Fibroblast of the aortic adventitia (primary cell): ENCODE measurements at regions not wholly inside any gene's neighbourhood (a gene's known extent, or its start where the extent isn't known, plus 50 kb on each side); places are given as distances from the start of the nearest gene placed in this dataset.
A peak's percentile ranks its signal among the peaks of the same experiment; 100 is the strongest.
"Not testable (repeated sequence)": the region's sequence is repeated elsewhere in the genome, so short reads cannot be mapped to it uniquely, and the experiment has no call there.

Source experiments
- DNase-seq: peaks from one replicate; pipeline ENCODE4 v3.0.0-alpha.2; 2010; ENCODE audit warnings: low read depth
- H3K4me3 ChIP-seq: 2 replicates; pipeline ENCODE4 v1.5.1; 2011; ENCODE audit warnings: low read depth, mild to moderate bottlenecking, control low read depth, low read length, moderate library complexity
- CTCF ChIP-seq: IDR thresholded peaks from 2 replicates; pipeline ENCODE4 v1.5.1; 2011; ENCODE audit warnings: mild to moderate bottlenecking, low read length, control low read depth, inconsistent platforms; ENCODE audit not compliant: insufficient read depth

DNA sequence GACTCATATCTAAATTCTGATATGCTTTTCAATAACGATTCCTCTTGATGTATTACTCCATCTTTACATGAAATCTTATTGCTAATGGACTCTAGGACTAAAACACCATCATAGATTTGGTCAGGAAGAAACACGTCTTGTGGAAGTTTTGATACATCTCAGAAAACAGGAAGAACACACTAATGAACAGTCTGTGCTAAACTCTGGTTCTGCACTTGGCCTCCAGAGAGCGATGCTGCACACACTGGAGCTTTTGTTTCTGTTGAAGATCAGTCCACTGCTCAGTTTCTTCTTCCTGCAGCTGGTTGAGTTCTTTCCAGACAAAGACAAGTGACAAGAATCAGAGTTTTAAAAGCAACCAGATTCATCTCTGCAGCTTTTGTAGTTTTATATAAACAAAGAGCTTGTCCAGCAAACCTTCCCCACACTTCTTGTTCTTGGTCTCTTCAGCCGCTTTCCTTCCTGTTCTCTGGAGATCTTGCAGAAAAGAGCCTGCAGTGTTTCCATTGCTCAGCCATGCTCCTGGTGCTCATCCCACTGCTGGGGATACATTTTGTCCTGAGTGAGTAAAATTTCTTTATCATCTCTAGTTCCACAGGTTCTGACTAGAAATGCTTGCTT lies 229.1 kb upstream of the OR4E1 start:
- peak; percentile 12 for TF ChIP-seq CTCF
- no peak for DNase-seq

DNA sequence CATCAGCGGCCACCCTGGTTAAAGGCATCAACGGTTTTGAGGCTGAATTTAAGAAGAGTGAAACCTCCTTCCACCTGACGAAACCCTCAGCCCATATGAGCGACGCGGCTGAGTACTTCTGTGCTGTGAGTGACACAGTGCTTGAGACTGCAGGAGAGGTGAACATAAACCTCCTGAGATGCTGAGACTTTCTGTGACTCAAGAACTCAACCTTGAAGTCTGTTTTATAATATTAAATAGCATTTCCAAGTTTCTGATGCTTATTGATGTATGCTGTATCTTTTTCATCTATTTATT lies 221.2 kb upstream of the OR4E1 start:
- H3K4me3 ChIP-seq, DNase-seq: not testable (repeated sequence)

More for the DNA sequence above, 229.1 kb upstream of the OR4E1 start:
- no peak overlapping the region for H3K4me3 ChIP-seq

- H3K4me3 ChIP-seq: no peak overlapping the region
- DNase-seq: no peak
- TF ChIP-seq CTCF: no peak
These were observed 220.6 kb upstream of the OR4E1 start for GRCh38 chr14:21894003-21894897.

- DNase-seq: no peak
- TF ChIP-seq CTCF: no peak
These were observed 218.3 kb upstream of the OR4E1 start for GRCh38 chr14:21891921-21892320.

GRCh38 chr14:21884995-21885394 lies 211.4 kb upstream of the OR4E1 start:
- TF ChIP-seq CTCF: no peak
- DNase-seq: no peak
- H3K4me3 ChIP-seq: no peak overlapping the region

More at GRCh38 chr14:21891921-21892320, 218.3 kb upstream of the OR4E1 start:
- H3K4me3 ChIP-seq: no peak overlapping the region

GRCh38 chr14:21882226-21882625 lies 208.6 kb upstream of the OR4E1 start:
- DNase-seq: no peak
- no peak overlapping the region for H3K4me3 ChIP-seq
- TF ChIP-seq CTCF: no peak

- TF ChIP-seq CTCF: no peak
- DNase-seq: no peak
- H3K4me3 ChIP-seq: no peak overlapping the region
These were observed 207.3 kb upstream of the OR4E1 start for GRCh38 chr14:21880918-21881317.
